NCI-H1417 (cell line): ENCODE measurements at regions not wholly inside any gene's neighbourhood (a gene's known extent, or its start where the extent isn't known, plus 50 kb on each side); places are given as distances from the start of the nearest gene placed in this dataset.

Source experiments
- DNase-seq, 3 experiments: peaks; one replicate each; lab custom pipeline; 2025; lab: John Stamatoyannopoulos, UW

- no peak for DNase-seq
These were observed 52.2 kb upstream of the SLC6A11 start for GRCh38 chr3:10763817-10764258.

GRCh38 chr3:10764259-10765051 lies 51.6 kb upstream of the SLC6A11 start:
- DNase-seq = no peak

GRCh38 chr3:10766049-10766705 lies 49.9 kb upstream of the SLC6A11 start:
- no peak for DNase-seq
